Epithelial cell of esophagus (primary cell): ENCODE measurements at regions not wholly inside any gene's neighbourhood (a gene's known extent, or its start where the extent isn't known, plus 50 kb on each side); places are given as distances from the start of the nearest gene placed in this dataset.

Experiments
- DNase-seq: peaks from one replicate; pipeline ENCODE4 v3.0.0; 2010; ENCODE audit warnings: low read depth
- H3K4me3 ChIP-seq: 2 replicates; pipeline ENCODE4 v1.5.1; 2011; ENCODE audit warnings: mild to moderate bottlenecking, low read length, control low read depth
- TF ChIP-seq, protein P1 (sequence below): IDR thresholded peaks from 2 replicates; pipeline ENCODE4 v1.5.1; 2011; ENCODE audit warnings: low read depth, mild to moderate bottlenecking, low read length, control low read depth, inconsistent platforms; ENCODE audit not compliant: insufficient read depth; ENCODE audit errors: missing control alignments

DNA sequence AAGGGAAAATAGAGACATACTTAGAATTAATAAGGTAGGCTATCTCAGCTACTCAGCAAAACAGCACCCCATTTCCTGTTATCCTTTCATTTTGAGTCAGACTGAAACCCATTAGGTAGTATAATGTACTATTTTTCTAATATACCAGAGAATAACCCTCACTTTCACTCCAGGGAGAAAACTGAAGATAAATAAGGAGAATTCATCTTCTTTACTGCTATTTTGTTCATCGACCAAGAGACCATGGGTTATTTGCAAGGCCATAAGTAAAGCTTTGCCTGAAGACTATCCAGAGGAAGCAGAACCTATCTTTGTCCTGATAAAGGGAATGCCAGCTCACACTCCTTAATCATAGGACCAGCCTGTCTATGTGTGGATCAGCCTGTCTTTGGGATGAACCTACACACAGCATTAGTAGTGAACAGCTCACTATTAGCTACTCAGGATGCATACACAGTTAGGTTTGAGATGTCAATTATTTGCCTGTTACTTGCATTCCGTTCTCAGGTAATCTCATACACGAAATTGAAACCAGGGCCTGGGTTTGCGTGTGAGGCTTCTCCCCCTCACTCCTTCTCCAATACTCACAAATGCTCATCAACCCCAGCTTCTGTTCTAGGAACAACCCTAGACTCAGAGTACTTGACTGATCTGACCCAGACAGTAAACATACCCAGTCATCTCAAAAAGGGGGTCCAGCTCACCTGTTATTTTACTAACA, 124.4 kb downstream of the DAD1 start:
- no peak for DNase-seq
- H3K4me3 ChIP-seq: no peak overlapping the region
- TF ChIP-seq, protein P1, sequence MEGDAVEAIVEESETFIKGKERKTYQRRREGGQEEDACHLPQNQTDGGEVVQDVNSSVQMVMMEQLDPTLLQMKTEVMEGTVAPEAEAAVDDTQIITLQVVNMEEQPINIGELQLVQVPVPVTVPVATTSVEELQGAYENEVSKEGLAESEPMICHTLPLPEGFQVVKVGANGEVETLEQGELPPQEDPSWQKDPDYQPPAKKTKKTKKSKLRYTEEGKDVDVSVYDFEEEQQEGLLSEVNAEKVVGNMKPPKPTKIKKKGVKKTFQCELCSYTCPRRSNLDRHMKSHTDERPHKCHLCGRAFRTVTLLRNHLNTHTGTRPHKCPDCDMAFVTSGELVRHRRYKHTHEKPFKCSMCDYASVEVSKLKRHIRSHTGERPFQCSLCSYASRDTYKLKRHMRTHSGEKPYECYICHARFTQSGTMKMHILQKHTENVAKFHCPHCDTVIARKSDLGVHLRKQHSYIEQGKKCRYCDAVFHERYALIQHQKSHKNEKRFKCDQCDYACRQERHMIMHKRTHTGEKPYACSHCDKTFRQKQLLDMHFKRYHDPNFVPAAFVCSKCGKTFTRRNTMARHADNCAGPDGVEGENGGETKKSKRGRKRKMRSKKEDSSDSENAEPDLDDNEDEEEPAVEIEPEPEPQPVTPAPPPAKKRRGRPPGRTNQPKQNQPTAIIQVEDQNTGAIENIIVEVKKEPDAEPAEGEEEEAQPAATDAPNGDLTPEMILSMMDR: no peak

- H3K4me3 ChIP-seq: no peak overlapping the region
- TF ChIP-seq, protein P1: no peak
- no peak for DNase-seq
These were observed 125.3 kb downstream of the DAD1 start for GRCh38 chr14:22463763-22464173.

GRCh38 chr14:22462923-22463322, 126.1 kb downstream of the DAD1 start:
- TF ChIP-seq, protein P1: no peak
- DNase-seq: no peak
- no peak overlapping the region for H3K4me3 ChIP-seq

DNA sequence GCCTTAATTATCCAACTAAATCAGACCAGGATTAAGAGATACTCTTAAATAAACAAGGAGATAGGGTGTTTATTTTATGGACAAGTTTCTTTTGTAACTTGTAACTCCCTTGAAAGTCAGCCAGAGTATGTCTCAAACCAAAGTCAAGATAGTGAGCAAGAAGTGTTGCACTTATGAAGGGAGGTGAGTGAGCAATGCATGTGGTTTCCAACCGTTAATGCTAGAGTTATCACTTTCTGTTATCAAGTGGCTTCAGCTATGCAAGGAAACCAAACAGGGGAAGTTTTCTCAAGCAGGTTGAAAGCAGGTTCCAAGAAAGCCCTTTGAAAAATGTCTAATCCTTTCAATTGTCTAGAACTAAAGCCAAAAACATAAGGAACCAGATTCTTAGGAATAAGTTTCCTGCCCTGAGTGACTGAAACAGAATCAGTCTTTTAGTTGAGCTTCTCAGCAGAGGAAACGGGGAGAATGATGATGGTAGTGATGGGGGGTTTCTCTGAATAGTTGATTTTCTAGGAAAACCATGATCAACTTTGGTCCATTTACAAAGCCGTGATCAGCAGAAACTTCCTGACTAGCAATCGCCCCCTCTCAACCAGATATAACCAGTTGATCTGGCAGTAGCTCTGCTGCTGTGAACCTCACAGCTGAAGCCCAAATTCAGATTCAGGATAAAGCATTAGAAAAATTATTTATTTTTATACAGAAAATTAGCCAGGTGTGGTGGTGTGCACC, 128.4 kb downstream of the DAD1 start:
- no peak overlapping the region for H3K4me3 ChIP-seq
- DNase-seq: no peak
- TF ChIP-seq, protein P1: no peak

DNA sequence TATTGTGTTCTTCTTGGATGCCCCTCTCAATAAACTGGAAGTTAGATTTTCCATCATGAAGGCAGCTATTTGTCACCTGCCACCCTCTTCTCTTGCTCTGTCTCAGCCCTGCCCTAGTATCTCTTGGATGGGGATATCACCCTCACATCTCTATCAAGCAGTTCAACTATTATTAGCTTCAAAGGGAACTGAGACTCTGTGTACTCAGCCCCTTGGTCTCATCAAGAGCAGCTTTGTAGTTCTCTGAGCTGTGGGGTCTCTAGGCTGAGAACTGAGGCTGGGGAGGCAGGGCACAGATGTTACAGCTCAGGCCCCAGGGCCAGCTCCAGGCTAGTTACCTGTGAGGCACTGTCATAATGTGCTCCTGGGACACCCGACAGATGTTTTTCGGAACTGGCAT, 130.3 kb downstream of the DAD1 start:
- no peak overlapping the region for H3K4me3 ChIP-seq
- TF ChIP-seq, protein P1: no peak
- DNase-seq: no peak

- TF ChIP-seq, protein P1: no peak
- no peak for DNase-seq
- no peak overlapping the region for H3K4me3 ChIP-seq
These were observed 131.9 kb downstream of the DAD1 start for GRCh38 chr14:22456998-22457594.
